M059J (cell line): ENCODE measurements at regions not wholly inside any gene's neighbourhood (a gene's known extent, or its start where the extent isn't known, plus 50 kb on each side); places are given as distances from the start of the nearest gene placed in this dataset.

Experiments used
- DNase-seq: peaks from one replicate; pipeline ENCODE4 v3.0.0-alpha.2; 2012; ENCODE audit warnings: low read depth

GRCh38 chr13:65035302-65035701 is 2194.8 kb downstream of the PCDH9 start:
- DNase-seq = no peak

- no peak for DNase-seq
Observed at GRCh38 chr13:65034266-65034665, 2195.9 kb downstream of the PCDH9 start.

- no peak for DNase-seq
Observed at GRCh38 chr13:65032825-65033224, 2197.3 kb downstream of the PCDH9 start.

GRCh38 chr13:65028101-65028500 is 2202.0 kb downstream of the PCDH9 start:
- DNase-seq = no peak

- DNase-seq = no peak
Observed at GRCh38 chr13:65026505-65026904, 2203.6 kb downstream of the PCDH9 start.

- DNase-seq = no peak
Observed at GRCh38 chr13:65011378-65011777, 2218.8 kb downstream of the PCDH9 start.

GRCh38 chr13:64997438-64997837 is 2232.7 kb downstream of the PCDH9 start:
- no peak for DNase-seq

GRCh38 chr13:64993514-64994164 is 2236.5 kb downstream of the PCDH9 start:
- no peak for DNase-seq

- no peak for DNase-seq
Observed at GRCh38 chr13:64992314-64992713, 2237.8 kb downstream of the PCDH9 start.

GRCh38 chr13:64985075-64985474 is 2245.1 kb downstream of the PCDH9 start:
- DNase-seq = no peak

- DNase-seq = no peak
Observed at GRCh38 chr13:64962404-64962803, 2267.7 kb downstream of the PCDH9 start.

GRCh38 chr13:64959276-64959675 is 2270.9 kb downstream of the PCDH9 start:
- no peak for DNase-seq

- no peak for DNase-seq
Observed at GRCh38 chr13:64958106-64958505, 2272.0 kb downstream of the PCDH9 start.

GRCh38 chr13:64938660-64939059 is 2291.5 kb downstream of the PCDH9 start:
- no peak for DNase-seq

- DNase-seq = no peak
Observed at GRCh38 chr13:64937302-64937701, 2292.8 kb downstream of the PCDH9 start.

GRCh38 chr13:64936879-64937278 is 2293.3 kb downstream of the PCDH9 start:
- DNase-seq = no peak

- DNase-seq = no peak
Observed at GRCh38 chr13:64935441-64935840, 2294.7 kb downstream of the PCDH9 start.

GRCh38 chr13:64934569-64935362 is 2295.4 kb downstream of the PCDH9 start:
- no peak for DNase-seq

- no peak for DNase-seq
Observed at GRCh38 chr13:64930636-64931035, 2299.5 kb downstream of the PCDH9 start.

GRCh38 chr13:64928696-64929499 is 2301.2 kb downstream of the PCDH9 start:
- DNase-seq = peak; percentile 21

GRCh38 chr13:64925727-64926126 is 2304.4 kb downstream of the PCDH9 start:
- DNase-seq = no peak

- no peak for DNase-seq
Observed at GRCh38 chr13:64925284-64925683, 2304.9 kb downstream of the PCDH9 start.

- DNase-seq = no peak
Observed at GRCh38 chr13:64924401-64924800, 2305.7 kb downstream of the PCDH9 start.
